ENCODE measurements at regions not wholly inside any gene's neighbourhood (a gene's known extent, or its start where the extent isn't known, plus 50 kb on each side); places are given as distances from the start of the nearest gene placed in this dataset.

DNA sequence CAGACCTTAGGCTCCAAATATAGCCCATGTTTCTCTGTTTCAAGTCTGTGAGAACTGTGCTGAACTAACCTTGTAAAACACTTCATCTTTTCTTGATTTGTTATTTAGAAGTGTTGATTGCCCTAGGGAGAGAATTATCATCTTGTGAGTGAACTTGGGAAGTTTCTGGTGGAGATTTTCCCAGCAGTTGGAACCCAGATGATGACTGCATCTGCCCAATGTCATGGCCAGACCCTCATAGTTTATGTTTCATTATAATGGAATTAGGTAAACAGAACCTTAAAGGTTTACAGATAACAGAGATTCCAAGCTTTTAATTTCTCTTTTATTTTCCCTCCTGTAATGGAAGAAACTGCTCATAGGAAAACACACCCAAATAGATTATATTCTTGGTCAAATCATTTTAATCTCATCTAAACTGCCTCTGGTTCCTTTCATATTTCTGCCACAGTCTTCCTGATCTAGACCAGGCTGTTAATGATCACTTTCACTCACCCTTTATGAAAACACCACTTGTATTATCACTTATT is 569.1 kb downstream of the KCTD12 start:
- TF ChIP-seq, protein P1, sequence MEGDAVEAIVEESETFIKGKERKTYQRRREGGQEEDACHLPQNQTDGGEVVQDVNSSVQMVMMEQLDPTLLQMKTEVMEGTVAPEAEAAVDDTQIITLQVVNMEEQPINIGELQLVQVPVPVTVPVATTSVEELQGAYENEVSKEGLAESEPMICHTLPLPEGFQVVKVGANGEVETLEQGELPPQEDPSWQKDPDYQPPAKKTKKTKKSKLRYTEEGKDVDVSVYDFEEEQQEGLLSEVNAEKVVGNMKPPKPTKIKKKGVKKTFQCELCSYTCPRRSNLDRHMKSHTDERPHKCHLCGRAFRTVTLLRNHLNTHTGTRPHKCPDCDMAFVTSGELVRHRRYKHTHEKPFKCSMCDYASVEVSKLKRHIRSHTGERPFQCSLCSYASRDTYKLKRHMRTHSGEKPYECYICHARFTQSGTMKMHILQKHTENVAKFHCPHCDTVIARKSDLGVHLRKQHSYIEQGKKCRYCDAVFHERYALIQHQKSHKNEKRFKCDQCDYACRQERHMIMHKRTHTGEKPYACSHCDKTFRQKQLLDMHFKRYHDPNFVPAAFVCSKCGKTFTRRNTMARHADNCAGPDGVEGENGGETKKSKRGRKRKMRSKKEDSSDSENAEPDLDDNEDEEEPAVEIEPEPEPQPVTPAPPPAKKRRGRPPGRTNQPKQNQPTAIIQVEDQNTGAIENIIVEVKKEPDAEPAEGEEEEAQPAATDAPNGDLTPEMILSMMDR (conservative IDR thresholded peaks at IDR 0.05) = no peak
- no peak for TF ChIP-seq EZH2 (IDR thresholded peaks at IDR 0.05; ENCODE audit: low read depth)
- ChIA-PET CTCF (no interaction called here), POLR2A (ENCODE audit: unreplicated experiment) (no interaction called here)
- Histone ChIP-seq H3K4me3 (no peak overlapping the region), H2AFZ (no peak overlapping the region), H3K36me3 (ENCODE audit: low read depth) (no peaks in the 10 kb centered on the region), H3K4me1 (replicated peaks; ENCODE audit: insufficient read depth) (no peaks in the 10 kb centered on the region), H3F3A (ENCODE audit: insufficient read depth, low read depth) (no peaks in the 10 kb centered on the region), H3K9me2 (ENCODE audit: insufficient read depth) (no peaks in the 10 kb centered on the region), H4K20me1 (ENCODE audit: insufficient read depth) (no peaks in the 10 kb centered on the region), H3K27me3 (ENCODE audit: insufficient read depth, low read depth) (no peaks in the 10 kb centered on the region), H3K79me2 (ENCODE audit: low read depth) (no peaks in the 10 kb centered on the region), H3K9me3 (ENCODE audit: insufficient read depth, low read depth) (no peaks in the 10 kb centered on the region), H3K27ac (no peak overlapping the region), H3K4me2 (no peak overlapping the region)
- intact Hi-C loops (cut with micrococcal nuclease; ENCODE audit: unreplicated experiment) = no loop called here
- DNase-seq = no peak
- no TSS peak for BruUV-seq (replicated peaks)

DNA sequence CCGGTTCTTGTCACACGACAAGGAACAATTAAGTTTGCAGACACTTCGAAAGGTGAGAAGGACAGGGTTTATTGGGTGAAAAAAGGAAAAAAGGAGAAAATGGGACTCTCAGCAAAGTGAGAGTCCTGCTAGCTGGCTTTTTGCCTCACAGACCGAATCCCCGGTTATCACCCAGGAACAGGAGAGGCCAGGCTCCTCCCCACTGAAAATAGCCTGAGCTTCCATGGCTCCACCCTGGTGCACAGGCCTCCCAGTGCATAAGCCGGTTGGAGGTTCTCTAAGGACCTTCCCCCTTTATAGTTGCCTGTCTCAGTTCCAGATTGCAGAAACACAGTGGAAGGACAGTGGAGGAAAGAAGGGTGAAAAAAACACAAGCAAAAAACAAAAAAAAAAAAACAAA is 571.7 kb downstream of the KCTD12 start:
- Histone ChIP-seq H3K4me1 (replicated peaks; ENCODE audit: insufficient read depth) (no peaks in the 10 kb centered on the region), H4K20me1 (ENCODE audit: insufficient read depth) (no peaks in the 10 kb centered on the region), H2AFZ (no peak overlapping the region), H3K4me3 (no peak overlapping the region), H3F3A (ENCODE audit: insufficient read depth, low read depth) (no peaks in the 10 kb centered on the region), H3K36me3 (ENCODE audit: low read depth) (no peaks in the 10 kb centered on the region), H3K79me2 (ENCODE audit: low read depth) (no peaks in the 10 kb centered on the region), H3K27me3 (ENCODE audit: insufficient read depth, low read depth) (no peaks in the 10 kb centered on the region), H3K4me2 (no peak overlapping the region), H3K27ac (no peak overlapping the region), H3K9me3 (ENCODE audit: insufficient read depth, low read depth) (no peaks in the 10 kb centered on the region), H3K9me2 (ENCODE audit: insufficient read depth) (no peaks in the 10 kb centered on the region)
- TF ChIP-seq EZH2 (IDR thresholded peaks at IDR 0.05; ENCODE audit: low read depth) = no peak
- TF ChIP-seq, protein P1 (conservative IDR thresholded peaks at IDR 0.05) = no peak
- no peak for DNase-seq
- BruUV-seq (replicated peaks) = no TSS peak
- intact Hi-C loops (cut with micrococcal nuclease; ENCODE audit: unreplicated experiment) = no loop called here
- ChIA-PET CTCF (no interaction called here), POLR2A (ENCODE audit: unreplicated experiment) (no interaction called here)

DNA sequence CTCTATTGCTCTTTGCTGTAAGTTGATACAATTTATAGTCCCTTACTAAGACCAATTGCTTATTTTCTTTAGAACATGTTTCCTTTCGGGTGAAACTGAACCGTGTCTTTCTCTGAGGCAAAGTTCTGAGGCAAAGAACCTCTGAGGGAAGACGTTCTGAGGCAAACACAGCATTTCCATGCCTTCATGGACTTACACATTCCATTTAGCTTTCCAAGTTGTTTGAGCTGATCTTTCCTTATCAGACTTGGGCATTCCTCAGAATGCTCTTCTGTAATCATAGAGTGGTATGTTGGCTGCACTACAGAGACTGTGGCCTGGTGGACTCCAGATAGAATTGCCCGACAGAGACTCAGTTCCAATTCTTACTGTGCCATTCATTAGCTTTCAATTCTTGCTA is 579.1 kb downstream of the KCTD12 start:
- H3K36me3 ChIP-seq (ENCODE audit: low read depth) = no peaks in the 10 kb centered on the region
- POLR2A ChIA-PET (ENCODE audit: unreplicated experiment) = no interaction called here
- TF ChIP-seq, protein P1 (conservative IDR thresholded peaks at IDR 0.05) = no peak
- TF ChIP-seq EZH2 (IDR thresholded peaks at IDR 0.05; ENCODE audit: low read depth) = no peak
- H3K9me3 ChIP-seq (ENCODE audit: insufficient read depth, low read depth) = no peaks in the 10 kb centered on the region
- no peaks in the 10 kb centered on the region for H3K27me3 ChIP-seq (ENCODE audit: insufficient read depth, low read depth)
- H4K20me1 ChIP-seq (ENCODE audit: insufficient read depth) = no peaks in the 10 kb centered on the region
- BruUV-seq (replicated peaks) = no TSS peak
- no peaks in the 10 kb centered on the region for H3K9me2 ChIP-seq (ENCODE audit: insufficient read depth)
- no peaks in the 10 kb centered on the region for H3K4me1 ChIP-seq (replicated peaks; ENCODE audit: insufficient read depth)
- no peak overlapping the region for H3K27ac ChIP-seq
- H3K4me2 ChIP-seq = no peak overlapping the region
- no peak overlapping the region for H3K4me3 ChIP-seq
- no peaks in the 10 kb centered on the region for H3F3A ChIP-seq (ENCODE audit: insufficient read depth, low read depth)
- H2AFZ ChIP-seq = no peak overlapping the region
- no peak for DNase-seq
- CTCF ChIA-PET = no interaction called here
- intact Hi-C loops (cut with micrococcal nuclease; ENCODE audit: unreplicated experiment) = no loop called here
- H3K79me2 ChIP-seq (ENCODE audit: low read depth) = no peaks in the 10 kb centered on the region
